ENCODE measurements at regions not wholly inside any gene's neighbourhood (a gene's known extent, or its start where the extent isn't known, plus 50 kb on each side); places are given as distances from the start of the nearest gene placed in this dataset.
"Not testable (repeated sequence)": the region's sequence is repeated elsewhere in the genome, so short reads cannot be mapped to it uniquely, and the experiment has no call there.

GRCh38 chr18:14357553-14358297, 185.7 kb downstream of the POTEC start:
- intact Hi-C loops (cut with DNase I), result not testable (repeated sequence)

GRCh38 chr18:14342170-14342569, 201.2 kb downstream of the POTEC start:
- intact Hi-C loops (cut with DNase I); DNase-seq (ENCODE audit: low spot score): not testable (repeated sequence)

More at GRCh38 chr18:14357553-14358297, 185.7 kb downstream of the POTEC start:
- DNase-seq (ENCODE audit: low spot score), result not testable (repeated sequence)

GRCh38 chr18:14336017-14336416, 203.8 kb upstream of the ZNF519 start:
- intact Hi-C loops (cut with DNase I), result not testable (repeated sequence)

GRCh38 chr18:14321217-14321616, 189.0 kb upstream of the ZNF519 start:
- intact Hi-C loops (cut with DNase I); DNase-seq (ENCODE audit: low spot score): not testable (repeated sequence)

More at GRCh38 chr18:14336017-14336416, 203.8 kb upstream of the ZNF519 start:
- not testable (repeated sequence) for DNase-seq (ENCODE audit: low spot score)

GRCh38 chr18:14301255-14301654, 169.0 kb upstream of the ZNF519 start:
- DNase-seq (ENCODE audit: low spot score); intact Hi-C loops (cut with DNase I): not testable (repeated sequence)

GRCh38 chr18:14295081-14295480, 162.8 kb upstream of the ZNF519 start:
- intact Hi-C loops (cut with DNase I); DNase-seq (ENCODE audit: low spot score): not testable (repeated sequence)

GRCh38 chr18:14285053-14285452, 152.8 kb upstream of the ZNF519 start:
- intact Hi-C loops (cut with DNase I), result no loop called here

GRCh38 chr18:14275391-14275790, 143.2 kb upstream of the ZNF519 start:
- DNase-seq (ENCODE audit: low spot score); intact Hi-C loops (cut with DNase I): not testable (repeated sequence)

More at GRCh38 chr18:14285053-14285452, 152.8 kb upstream of the ZNF519 start:
- DNase-seq (ENCODE audit: low spot score), result no peak

GRCh38 chr18:14265637-14266410, 133.6 kb upstream of the ZNF519 start:
- intact Hi-C loops (cut with DNase I); DNase-seq (ENCODE audit: low spot score): not testable (repeated sequence)

- DNase-seq (ENCODE audit: low spot score); intact Hi-C loops (cut with DNase I): not testable (repeated sequence)
Observed at GRCh38 chr18:14262786-14263185, 130.6 kb upstream of the ZNF519 start.

GRCh38 chr18:14250084-14250677, 117.9 kb upstream of the ZNF519 start:
- intact Hi-C loops (cut with DNase I); DNase-seq (ENCODE audit: low spot score): not testable (repeated sequence)

- intact Hi-C loops (cut with DNase I); DNase-seq (ENCODE audit: low spot score): not testable (repeated sequence)
Observed at GRCh38 chr18:14239224-14239623, 107.0 kb upstream of the ZNF519 start.

- DNase-seq (ENCODE audit: low spot score); intact Hi-C loops (cut with DNase I): not testable (repeated sequence)
Observed at GRCh38 chr18:14236356-14237048, 104.3 kb upstream of the ZNF519 start.

GRCh38 chr18:14225286-14225679, 93.0 kb upstream of the ZNF519 start:
- DNase-seq (ENCODE audit: low spot score); intact Hi-C loops (cut with DNase I): not testable (repeated sequence)

GRCh38 chr18:14224551-14225285, 92.5 kb upstream of the ZNF519 start:
- intact Hi-C loops (cut with DNase I); DNase-seq (ENCODE audit: low spot score): not testable (repeated sequence)

- DNase-seq (ENCODE audit: low spot score); intact Hi-C loops (cut with DNase I): not testable (repeated sequence)
Observed at GRCh38 chr18:14223919-14224318, 91.7 kb upstream of the ZNF519 start.

- DNase-seq (ENCODE audit: low spot score); intact Hi-C loops (cut with DNase I): not testable (repeated sequence)
Observed at GRCh38 chr18:14223231-14223822, 91.1 kb upstream of the ZNF519 start.
